ENCODE measurements at regions not wholly inside any gene's neighbourhood (a gene's known extent, or its start where the extent isn't known, plus 50 kb on each side); places are given as distances from the start of the nearest gene placed in this dataset.

- ATAC-seq = no peak
Observed at GRCh38 chr18:51941999-51942398, 398.0 kb upstream of the DCC start.

GRCh38 chr18:51943281-51943680, 396.7 kb upstream of the DCC start:
- TF ChIP-seq PPARA (CRISPR knock-in tag; IDR thresholded peaks at IDR 0.05; ENCODE audit: borderline replicate concordance) (no peak), ESRRG (CRISPR knock-in tag; IDR thresholded peaks at IDR 0.05) (no peak)
- no peak for ATAC-seq

More at GRCh38 chr18:51941999-51942398, 398.0 kb upstream of the DCC start:
- TF ChIP-seq OSR1 (CRISPR knock-in tag; IDR thresholded peaks at IDR 0.05) (no peak), ZNF565 (CRISPR knock-in tag; conservative IDR thresholded peaks at IDR 0.05; ENCODE audit: low read depth) (no peak), BACH2 (CRISPR knock-in tag; IDR thresholded peaks at IDR 0.05; ENCODE audit: borderline replicate concordance) (no peak), RARB (CRISPR knock-in tag; IDR thresholded peaks at IDR 0.05) (no peak), ZFP3 (CRISPR knock-in tag; IDR thresholded peaks at IDR 0.05) (no peak), CREB5 (CRISPR knock-in tag; IDR thresholded peaks at IDR 0.05; ENCODE audit: low read depth) (no peak), CSRNP3 (CRISPR knock-in tag; IDR thresholded peaks at IDR 0.05) (no peak), ESRRG (CRISPR knock-in tag; IDR thresholded peaks at IDR 0.05) (no peak), ZC3H10 (CRISPR knock-in tag; IDR thresholded peaks at IDR 0.05) (no peak), SNAI2 (CRISPR knock-in tag; IDR thresholded peaks at IDR 0.05) (no peak), TCF4 (CRISPR knock-in tag; IDR thresholded peaks at IDR 0.05; ENCODE audit: borderline replicate concordance) (no peak), ZFP30 (CRISPR knock-in tag; IDR thresholded peaks at IDR 0.05) (no peak), TSHZ2 (CRISPR knock-in tag; IDR thresholded peaks at IDR 0.05) (no peak), ISL1 (CRISPR knock-in tag; IDR thresholded peaks at IDR 0.05) (no peak), ZNF8 (CRISPR knock-in tag; IDR thresholded peaks at IDR 0.05) (no peak), TOX (CRISPR knock-in tag; IDR thresholded peaks at IDR 0.05; ENCODE audit: borderline replicate concordance) (no peak), GLIS3 (CRISPR knock-in tag; IDR thresholded peaks at IDR 0.05) (no peak)

GRCh38 chr18:51946946-51947345, 393.1 kb upstream of the DCC start:
- TF ChIP-seq ARNTL (CRISPR knock-in tag; IDR thresholded peaks at IDR 0.05; ENCODE audit: borderline replicate concordance, low read depth) = no peak
- no peak for TF ChIP-seq ISL1 (CRISPR knock-in tag; IDR thresholded peaks at IDR 0.05)
- TF ChIP-seq ESRRG (CRISPR knock-in tag; IDR thresholded peaks at IDR 0.05) = no peak
- ATAC-seq = no peak

- TF ChIP-seq CSDC2 (CRISPR knock-in tag; IDR thresholded peaks at IDR 0.05) (no peak), ZC3H10 (CRISPR knock-in tag; IDR thresholded peaks at IDR 0.05) (no peak), CREB5 (CRISPR knock-in tag; IDR thresholded peaks at IDR 0.05; ENCODE audit: low read depth) (no peak), SNAI2 (CRISPR knock-in tag; IDR thresholded peaks at IDR 0.05) (no peak), RARB (CRISPR knock-in tag; IDR thresholded peaks at IDR 0.05) (no peak), CSRNP3 (CRISPR knock-in tag; IDR thresholded peaks at IDR 0.05) (no peak), ESRRG (CRISPR knock-in tag; IDR thresholded peaks at IDR 0.05) (no peak), ZFP3 (CRISPR knock-in tag; IDR thresholded peaks at IDR 0.05) (no peak), ZNF70 (CRISPR knock-in tag; IDR thresholded peaks at IDR 0.05) (no peak), TOX (CRISPR knock-in tag; IDR thresholded peaks at IDR 0.05; ENCODE audit: borderline replicate concordance) (no peak), PATZ1 (CRISPR knock-in tag; IDR thresholded peaks at IDR 0.05; ENCODE audit: borderline replicate concordance) (no peak), ZFP30 (CRISPR knock-in tag; IDR thresholded peaks at IDR 0.05) (no peak)
- no peak for ATAC-seq
Observed at GRCh38 chr18:51952844-51953243, 387.2 kb upstream of the DCC start.

Data from SK-N-SH treated with all-trans-retinoic acid at 6 μM for 48 hours (cell line).